Body of pancreas (tissue), 4 donors: ENCODE measurements at regions not wholly inside any gene's neighbourhood (a gene's known extent, or its start where the extent isn't known, plus 50 kb on each side); places are given as distances from the start of the nearest gene placed in this dataset.

Experiments used
- CTCF ChIP-seq, 7 experiments: fragments of 450-650 bp in 4 of 7; fragments of 200-600 bp in 3 of 7; sonication (generic) in 3 of 7; IDR thresholded peaks; one replicate each; pipeline ENCODE4 v1.5.1; 2016 to 2019; ENCODE audit warnings: antibody characterized with exemption in 7 of 7
- POLR2A ChIP-seq, 3 donors: fragments of 450-650 bp; IDR thresholded peaks; one replicate each; pipeline ENCODE4 v1.6.1; 2016; ENCODE audit warnings: antibody characterized with exemption in 3 of 3, mild to moderate bottlenecking in 2 of 3

GRCh38 chr13:34847766-34848165 lies 94.3 kb upstream of the NBEA start:
- TF ChIP-seq POLR2A (IDR thresholded peaks at IDR 0.05) (no peak), CTCF (IDR thresholded peaks at IDR 0.05) (no peak)
